PC-9 (cell line): ENCODE measurements at regions not wholly inside any gene's neighbourhood (a gene's known extent, or its start where the extent isn't known, plus 50 kb on each side); places are given as distances from the start of the nearest gene placed in this dataset.

Experiments used
- EZH2 ChIP-seq: fragments of 200-600 bp; sonication (generic); IDR thresholded peaks from 2 replicates; pipeline ENCODE4 v1.8.0; 2017; ENCODE audit warnings: antibody characterized with exemption, low read depth
- TF ChIP-seq, protein P1 (sequence below): fragments of 200-600 bp; sonication (generic); conservative IDR thresholded peaks from 2 replicates; pipeline ENCODE4 v1.6.1; 2017; ENCODE audit warnings: mixed run types, antibody characterized with exemption, mild to moderate bottlenecking, moderate library complexity

DNA sequence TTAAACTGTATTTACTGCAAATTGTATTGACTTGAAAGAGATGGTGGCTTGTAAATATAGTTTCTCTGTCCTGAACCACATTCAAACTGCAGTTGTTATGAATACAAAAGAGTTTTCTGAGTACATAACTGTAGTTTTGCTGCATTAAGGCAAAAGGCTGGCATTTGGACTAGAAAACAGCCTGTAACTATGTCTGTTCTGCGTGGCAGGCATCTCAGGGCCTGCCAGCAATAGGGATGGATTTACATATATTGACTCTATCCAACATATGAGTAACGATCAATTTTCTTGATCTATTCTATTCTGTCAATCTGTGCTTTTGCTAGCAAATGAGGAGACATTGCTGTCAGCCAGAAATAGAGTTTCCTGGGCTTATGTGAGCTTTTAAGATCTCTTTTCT is 174.6 kb downstream of the TMEM26 start:
- TF ChIP-seq, protein P1, sequence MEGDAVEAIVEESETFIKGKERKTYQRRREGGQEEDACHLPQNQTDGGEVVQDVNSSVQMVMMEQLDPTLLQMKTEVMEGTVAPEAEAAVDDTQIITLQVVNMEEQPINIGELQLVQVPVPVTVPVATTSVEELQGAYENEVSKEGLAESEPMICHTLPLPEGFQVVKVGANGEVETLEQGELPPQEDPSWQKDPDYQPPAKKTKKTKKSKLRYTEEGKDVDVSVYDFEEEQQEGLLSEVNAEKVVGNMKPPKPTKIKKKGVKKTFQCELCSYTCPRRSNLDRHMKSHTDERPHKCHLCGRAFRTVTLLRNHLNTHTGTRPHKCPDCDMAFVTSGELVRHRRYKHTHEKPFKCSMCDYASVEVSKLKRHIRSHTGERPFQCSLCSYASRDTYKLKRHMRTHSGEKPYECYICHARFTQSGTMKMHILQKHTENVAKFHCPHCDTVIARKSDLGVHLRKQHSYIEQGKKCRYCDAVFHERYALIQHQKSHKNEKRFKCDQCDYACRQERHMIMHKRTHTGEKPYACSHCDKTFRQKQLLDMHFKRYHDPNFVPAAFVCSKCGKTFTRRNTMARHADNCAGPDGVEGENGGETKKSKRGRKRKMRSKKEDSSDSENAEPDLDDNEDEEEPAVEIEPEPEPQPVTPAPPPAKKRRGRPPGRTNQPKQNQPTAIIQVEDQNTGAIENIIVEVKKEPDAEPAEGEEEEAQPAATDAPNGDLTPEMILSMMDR: no peak
- TF ChIP-seq EZH2: no peak
